GM21515 (cell line): ENCODE measurements at regions not wholly inside any gene's neighbourhood (a gene's known extent, or its start where the extent isn't known, plus 50 kb on each side); places are given as distances from the start of the nearest gene placed in this dataset.

Experiments
- ATAC-seq: cut with Tn5 transposase; IDR thresholded peaks from one replicate; pipeline ENCODE4 v1.9.1; 2021; ENCODE audit not compliant: unreplicated experiment

- no peak for ATAC-seq
Observed at GRCh38 chr11:128232588-128232987, 354.8 kb downstream of the ETS1 start.

GRCh38 chr11:128231845-128232410 is 355.4 kb downstream of the ETS1 start:
- no peak for ATAC-seq

GRCh38 chr11:128227466-128227865 is 359.9 kb downstream of the ETS1 start:
- no peak for ATAC-seq

GRCh38 chr11:128226106-128226716 is 361.1 kb downstream of the ETS1 start:
- no peak for ATAC-seq

- ATAC-seq: no peak
Observed at GRCh38 chr11:128222245-128222884, 365.0 kb downstream of the ETS1 start.

GRCh38 chr11:128219731-128220120 is 367.6 kb downstream of the ETS1 start:
- ATAC-seq: no peak

- ATAC-seq: no peak
Observed at GRCh38 chr11:128216198-128216597, 371.2 kb downstream of the ETS1 start.

GRCh38 chr11:128215238-128215882 is 372.0 kb downstream of the ETS1 start:
- no peak for ATAC-seq

- ATAC-seq: no peak
Observed at GRCh38 chr11:128214263-128214662, 373.1 kb downstream of the ETS1 start.

GRCh38 chr11:128213461-128213860 is 373.9 kb downstream of the ETS1 start:
- ATAC-seq: no peak

- no peak for ATAC-seq
Observed at GRCh38 chr11:128212324-128212723, 375.0 kb downstream of the ETS1 start.

GRCh38 chr11:128210148-128210940 is 377.0 kb downstream of the ETS1 start:
- no peak for ATAC-seq

- no peak for ATAC-seq
Observed at GRCh38 chr11:128209138-128209435, 378.3 kb downstream of the ETS1 start.

- ATAC-seq: no peak
Observed at GRCh38 chr11:128208329-128209137, 378.8 kb downstream of the ETS1 start.

- ATAC-seq: no peak
Observed at GRCh38 chr11:128207861-128208321, 379.5 kb downstream of the ETS1 start.

GRCh38 chr11:128206461-128206860 is 380.9 kb downstream of the ETS1 start:
- no peak for ATAC-seq

- ATAC-seq: no peak
Observed at GRCh38 chr11:128205796-128206195, 381.6 kb downstream of the ETS1 start.

- ATAC-seq: no peak
Observed at GRCh38 chr11:128204898-128205297, 382.5 kb downstream of the ETS1 start.

- ATAC-seq: no peak
Observed at GRCh38 chr11:128201801-128202200, 385.6 kb downstream of the ETS1 start.

GRCh38 chr11:128201009-128201408 is 386.3 kb downstream of the ETS1 start:
- ATAC-seq: no peak

- no peak for ATAC-seq
Observed at GRCh38 chr11:128200467-128200866, 386.9 kb downstream of the ETS1 start.
